Right cardiac atrium (tissue), 5 donors: ENCODE measurements at regions not wholly inside any gene's neighbourhood (a gene's known extent, or its start where the extent isn't known, plus 50 kb on each side); places are given as distances from the start of the nearest gene placed in this dataset.
"Not testable (repeated sequence)": the region's sequence is repeated elsewhere in the genome, so short reads cannot be mapped to it uniquely, and the experiment has no call there.

ENCODE experiments used
- ATAC-seq, 2 donors: fragments of 200-7000 bp; cut with Tn5 transposase; one replicate each; pipeline versions ENCODE4 v1.8.0 to v1.9.1; 2020; ENCODE audit warnings: moderate library complexity in 2 of 2, mild to moderate bottlenecking in 1 of 2
- DNase-seq, 3 donors: peaks; one replicate each; pipeline ENCODE4 v3.0.0-alpha.2; 2020
- H3K27ac ChIP-seq: one replicate; pipeline ENCODE4 v1.5.1; 2013; ENCODE audit warnings: mild to moderate bottlenecking, low read length, control low read depth, moderate library complexity
- H3K27me3 ChIP-seq: one replicate; pipeline ENCODE4 v1.6.1; 2013; ENCODE audit not compliant: control insufficient read depth, insufficient read depth
- H3K4me1 ChIP-seq: one replicate; pipeline ENCODE4 v1.6.1; 2013; ENCODE audit warnings: low read length; ENCODE audit not compliant: control insufficient read depth, insufficient read depth
- H3K4me3 ChIP-seq: one replicate; pipeline ENCODE4 v1.5.1; 2013; ENCODE audit warnings: low read length, control low read depth
- H3K9me3 ChIP-seq: one replicate; pipeline ENCODE4 v1.6.1; 2013; ENCODE audit warnings: low read length; ENCODE audit not compliant: control insufficient read depth
- whole genome bisulfite sequencing: extraction: QIAGEN DNeasy Blood & Tissue Kit; methylation state at CpG from one replicate; pipeline ENCODE4 v1.1.7; 2013; 5-methylcytosine and 5-hydroxymethylcytosine counted together
- intact Hi-C, 4 donors: fragments of 100-400 bp; cut with DNase I; formaldehyde crosslinking; loops; one replicate each; pipeline versions ENCODE4 v1.11.0 to v1.14.0; 2022 to 2023
- donor health status: healthy with polysubstance abuse.
- donor health status: DM: no; HTN: yes; CAD: no.
- donor health status: DM: no; HTN: no; CAD: no.
- donor health status: DM: no; HTN: yes; CAD: no; lungs with severe emphysema.
- donor health status: DM: yes; HTN: yes; CAD: no.

GRCh38 chr11:46181387-46181786, 60.1 kb upstream of the PHF21A start:
- no peak overlapping the region for H3K4me3 ChIP-seq
- no peaks in the 10 kb centered on the region for H3K9me3 ChIP-seq
- DNase-seq = no peak
- no peaks in the 10 kb centered on the region for H3K27me3 ChIP-seq
- H3K4me1 ChIP-seq = no peaks in the 10 kb centered on the region
- no peak overlapping the region for H3K27ac ChIP-seq
- intact Hi-C loops = no loop called here
- no peak for ATAC-seq
- 65% methylated on average over 1 of the region's 1 CpG for WGBS

GRCh38 chr11:46180736-46181135, 59.5 kb upstream of the PHF21A start:
- Histone ChIP-seq H3K4me1 (no peaks in the 10 kb centered on the region), H3K9me3 (no peaks in the 10 kb centered on the region), H3K4me3 (no peak overlapping the region), H3K27ac (no peak overlapping the region), H3K27me3 (no peaks in the 10 kb centered on the region)
- intact Hi-C loops = no loop called here
- DNase-seq (no peak), ATAC-seq (no peak)
- 77% methylated on average over 4 of the region's 4 CpGs for WGBS

- intact Hi-C loops = no loop called here
- WGBS = 81% methylated on average over 4 of the region's 4 CpGs
- Histone ChIP-seq H3K27me3 (no peaks in the 10 kb centered on the region), H3K4me3 (no peak overlapping the region), H3K9me3 (no peaks in the 10 kb centered on the region), H3K27ac (no peak overlapping the region), H3K4me1 (no peaks in the 10 kb centered on the region)
- DNase-seq (no peak), ATAC-seq (no peak)
Measured at GRCh38 chr11:46178513-46178912, 57.3 kb upstream of the PHF21A start.

GRCh38 chr11:46176421-46176820, 55.2 kb upstream of the PHF21A start:
- Histone ChIP-seq H3K4me3 (no peak overlapping the region), H3K27ac (no peak overlapping the region), H3K9me3 (no peaks in the 10 kb centered on the region), H3K27me3 (no peaks in the 10 kb centered on the region), H3K4me1 (no peaks in the 10 kb centered on the region)
- ATAC-seq = no peak
- no peak for DNase-seq
- intact Hi-C loops = no loop called here
- WGBS = 78% methylated on average over 4 of the region's 4 CpGs

- DNase-seq = no peak
- no peaks in the 10 kb centered on the region for H3K4me1 ChIP-seq
- no peaks in the 10 kb centered on the region for H3K27me3 ChIP-seq
- no peak overlapping the region for H3K27ac ChIP-seq
- no peaks in the 10 kb centered on the region for H3K9me3 ChIP-seq
- WGBS = 78% methylated on average over 7 of the region's 7 CpGs
- no peak overlapping the region for H3K4me3 ChIP-seq
- intact Hi-C loops = no loop called here
- ATAC-seq = no peak
Measured at GRCh38 chr11:46175401-46176002, 54.2 kb upstream of the PHF21A start.

- ATAC-seq, intact Hi-C loops, H3K27ac ChIP-seq, DNase-seq, H3K9me3 ChIP-seq, H3K27me3 ChIP-seq, H3K4me3 ChIP-seq, H3K4me1 ChIP-seq: not testable (repeated sequence)
- 65% methylated on average over 7 of the region's 7 CpGs for WGBS
Measured at GRCh38 chr11:46171693-46172092, 50.4 kb upstream of the PHF21A start.
